ENCODE measurements at regions not wholly inside any gene's neighbourhood (a gene's known extent, or its start where the extent isn't known, plus 50 kb on each side); places are given as distances from the start of the nearest gene placed in this dataset.

- no peak for TF ChIP-seq CTCF (IDR thresholded peaks at IDR 0.05; ENCODE audit: poor library complexity)
- no peak for TF ChIP-seq EZH2phosphoT487 (IDR thresholded peaks at IDR 0.05; ENCODE audit: low read depth, severe bottlenecking, unreplicated experiment)
Measured at GRCh38 chr5:168167338-168167737, 124.1 kb upstream of the WWC1 start.

All from hepatocyte (in vitro differentiated cells).